Uterus (tissue), 3 donors: ENCODE measurements at regions not wholly inside any gene's neighbourhood (a gene's known extent, or its start where the extent isn't known, plus 50 kb on each side); places are given as distances from the start of the nearest gene placed in this dataset.
"Not testable (repeated sequence)": the region's sequence is repeated elsewhere in the genome, so short reads cannot be mapped to it uniquely, and the experiment has no call there.

ENCODE experiments used
- DNase-seq, 2 donors: peaks; one replicate each; pipeline ENCODE4 v3.0.0-alpha.2; 2019 to 2020
- H3K27ac ChIP-seq, 2 donors: fragments of 200-600 bp; sonication (generic); 1 replicate in 1 of 2; 2 replicates in 1 of 2; pipeline ENCODE4 v1.5.1; 2016 to 2018
- H3K27me3 ChIP-seq, 2 donors: fragments of 200-600 bp; sonication (generic); one replicate each; pipeline ENCODE4 v1.5.1; 2018 to 2019; ENCODE audit warnings: control low read depth in 1 of 2
- H3K36me3 ChIP-seq, 2 donors: fragments of 200-600 bp; sonication (generic); one replicate each; pipeline ENCODE4 v1.5.1; 2019; ENCODE audit warnings: control low read depth in 1 of 2
- H3K4me1 ChIP-seq, 2 donors: fragments of 200-600 bp; sonication (generic); one replicate each; pipeline ENCODE4 v1.5.1; 2018 to 2019; ENCODE audit warnings: control low read depth in 1 of 2
- H3K4me3 ChIP-seq, 2 donors: fragments of 200-600 bp; sonication (generic); 1 replicate in 1 of 2; 2 replicates in 1 of 2; pipeline ENCODE4 v1.5.1; 2018 to 2019; ENCODE audit warnings: mild to moderate bottlenecking in 1 of 2
- H3K9me3 ChIP-seq, 2 donors: fragments of 200-600 bp; sonication (generic); one replicate each; pipeline ENCODE4 v1.5.1; 2019; ENCODE audit warnings: control low read depth in 1 of 2
- POLR2A ChIP-seq, 2 donors: fragments of 450-650 bp; IDR thresholded peaks; one replicate each; pipeline ENCODE4 v1.6.1; 2016; ENCODE audit warnings: antibody characterized with exemption in 2 of 2, mild to moderate bottlenecking in 1 of 2, moderate library complexity in 1 of 2
- intact Hi-C: fragments of 100-400 bp; cut with DNase I; formaldehyde crosslinking; loops from one replicate; pipeline ENCODE4 v1.15.1; 2023; ENCODE audit warnings: low total_unique reads
- TF ChIP-seq, protein P1 (sequence below), 4 experiments: fragments of 200-600 bp in 2 of 4; fragments of 450-650 bp in 2 of 4; sonication (generic) in 2 of 4; IDR thresholded peaks; one replicate each; pipeline ENCODE4 v1.5.1; 2016 to 2019; ENCODE audit warnings: antibody characterized with exemption in 4 of 4, mild to moderate bottlenecking in 2 of 4, moderate library complexity in 1 of 4
- donor health status: DM: yes; HTN: yes; CAD: no.

DNA sequence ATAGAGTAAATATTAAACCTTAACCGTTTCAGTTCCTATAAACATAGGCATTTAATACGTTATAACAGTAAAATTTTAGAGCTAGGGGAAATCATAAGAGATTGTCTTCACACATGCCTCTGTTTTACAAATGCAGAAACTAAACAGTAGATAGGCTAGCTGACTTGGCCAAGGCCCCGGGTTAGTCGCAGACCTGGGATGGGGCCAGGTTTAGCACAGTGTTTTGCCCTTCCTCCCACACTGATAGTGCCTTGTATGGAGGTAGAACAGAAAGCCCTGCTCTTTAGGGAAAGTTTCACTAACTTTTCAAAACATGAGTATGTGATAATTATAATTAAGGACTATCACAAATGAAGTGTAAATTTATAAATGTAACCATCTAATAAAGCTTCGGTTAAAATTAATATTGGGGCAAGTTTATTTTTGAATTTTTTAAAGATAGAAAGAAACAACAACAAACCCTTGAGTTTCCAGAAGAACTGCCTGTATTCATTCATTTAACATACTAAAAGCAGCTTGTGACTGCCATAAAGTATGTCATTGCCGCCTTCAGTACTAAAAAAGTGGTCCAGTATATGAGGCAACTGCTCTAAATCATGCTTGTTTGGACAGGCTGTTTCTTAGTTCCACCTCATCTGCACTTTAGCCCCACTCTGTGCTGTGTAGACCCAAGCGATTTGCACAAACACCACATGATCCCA, 62.5 kb upstream of the LOC128125822 start:
- peak overlapping the region; percentile 72 to 83 for H3K27ac ChIP-seq
- H3K36me3 ChIP-seq, result no peaks in the 10 kb centered on the region
- no peaks in the 10 kb centered on the region for H3K9me3 ChIP-seq
- TF ChIP-seq, protein P1, sequence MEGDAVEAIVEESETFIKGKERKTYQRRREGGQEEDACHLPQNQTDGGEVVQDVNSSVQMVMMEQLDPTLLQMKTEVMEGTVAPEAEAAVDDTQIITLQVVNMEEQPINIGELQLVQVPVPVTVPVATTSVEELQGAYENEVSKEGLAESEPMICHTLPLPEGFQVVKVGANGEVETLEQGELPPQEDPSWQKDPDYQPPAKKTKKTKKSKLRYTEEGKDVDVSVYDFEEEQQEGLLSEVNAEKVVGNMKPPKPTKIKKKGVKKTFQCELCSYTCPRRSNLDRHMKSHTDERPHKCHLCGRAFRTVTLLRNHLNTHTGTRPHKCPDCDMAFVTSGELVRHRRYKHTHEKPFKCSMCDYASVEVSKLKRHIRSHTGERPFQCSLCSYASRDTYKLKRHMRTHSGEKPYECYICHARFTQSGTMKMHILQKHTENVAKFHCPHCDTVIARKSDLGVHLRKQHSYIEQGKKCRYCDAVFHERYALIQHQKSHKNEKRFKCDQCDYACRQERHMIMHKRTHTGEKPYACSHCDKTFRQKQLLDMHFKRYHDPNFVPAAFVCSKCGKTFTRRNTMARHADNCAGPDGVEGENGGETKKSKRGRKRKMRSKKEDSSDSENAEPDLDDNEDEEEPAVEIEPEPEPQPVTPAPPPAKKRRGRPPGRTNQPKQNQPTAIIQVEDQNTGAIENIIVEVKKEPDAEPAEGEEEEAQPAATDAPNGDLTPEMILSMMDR (IDR thresholded peaks at IDR 0.05), result no peak
- no peak for TF ChIP-seq POLR2A (IDR thresholded peaks at IDR 0.05)
- peak; percentile 77 to 87 for DNase-seq
- no peaks in the 10 kb centered on the region for H3K4me1 ChIP-seq
- intact Hi-C loops, result no loop called here
- H3K27me3 ChIP-seq, result no peaks in the 10 kb centered on the region
- peak overlapping the region in 1 of 2 donors; percentile 3 for H3K4me3 ChIP-seq

- intact Hi-C loops, result no loop called here
- H3K27ac ChIP-seq, result peak overlapping the region; percentile 72 to 83
- H3K4me3 ChIP-seq, result no peak overlapping the region
- H3K27me3 ChIP-seq, result no peaks in the 10 kb centered on the region
- no peak for DNase-seq
- H3K4me1 ChIP-seq, result no peaks in the 10 kb centered on the region
- no peaks in the 10 kb centered on the region for H3K36me3 ChIP-seq
- no peaks in the 10 kb centered on the region for H3K9me3 ChIP-seq
- TF ChIP-seq, protein P1 (IDR thresholded peaks at IDR 0.05), result no peak
- TF ChIP-seq POLR2A (IDR thresholded peaks at IDR 0.05), result no peak
Observed at GRCh38 chr6:63510353-63510686, 62.0 kb upstream of the LOC128125822 start.

DNA sequence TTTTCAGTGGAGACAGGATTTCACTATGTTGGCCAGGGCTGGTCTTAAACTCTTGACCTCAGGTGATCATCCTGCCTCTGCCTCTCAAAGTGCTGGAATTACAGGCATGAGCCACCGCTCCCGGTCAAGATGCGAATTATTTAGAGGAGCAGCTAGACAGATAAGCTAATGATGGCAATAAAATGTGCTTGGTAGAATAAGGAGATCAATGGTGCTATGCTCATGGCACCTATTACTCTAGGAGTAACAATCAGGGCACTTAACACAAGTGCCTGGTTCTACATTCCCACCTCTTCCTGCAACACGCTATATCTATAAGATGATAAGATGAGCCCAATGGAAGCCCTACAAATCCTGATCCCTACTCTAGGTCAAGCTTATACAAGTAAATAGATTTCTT, 61.4 kb upstream of the LOC128125822 start:
- no peak overlapping the region for H3K4me3 ChIP-seq
- no peaks in the 10 kb centered on the region for H3K27me3 ChIP-seq
- no peaks in the 10 kb centered on the region for H3K4me1 ChIP-seq
- intact Hi-C loops, result no loop called here
- peak overlapping the region; percentile 72 to 83 for H3K27ac ChIP-seq
- TF ChIP-seq, protein P1 (IDR thresholded peaks at IDR 0.05), result no peak
- no peaks in the 10 kb centered on the region for H3K9me3 ChIP-seq
- H3K36me3 ChIP-seq, result no peaks in the 10 kb centered on the region
- DNase-seq, result no peak

DNA sequence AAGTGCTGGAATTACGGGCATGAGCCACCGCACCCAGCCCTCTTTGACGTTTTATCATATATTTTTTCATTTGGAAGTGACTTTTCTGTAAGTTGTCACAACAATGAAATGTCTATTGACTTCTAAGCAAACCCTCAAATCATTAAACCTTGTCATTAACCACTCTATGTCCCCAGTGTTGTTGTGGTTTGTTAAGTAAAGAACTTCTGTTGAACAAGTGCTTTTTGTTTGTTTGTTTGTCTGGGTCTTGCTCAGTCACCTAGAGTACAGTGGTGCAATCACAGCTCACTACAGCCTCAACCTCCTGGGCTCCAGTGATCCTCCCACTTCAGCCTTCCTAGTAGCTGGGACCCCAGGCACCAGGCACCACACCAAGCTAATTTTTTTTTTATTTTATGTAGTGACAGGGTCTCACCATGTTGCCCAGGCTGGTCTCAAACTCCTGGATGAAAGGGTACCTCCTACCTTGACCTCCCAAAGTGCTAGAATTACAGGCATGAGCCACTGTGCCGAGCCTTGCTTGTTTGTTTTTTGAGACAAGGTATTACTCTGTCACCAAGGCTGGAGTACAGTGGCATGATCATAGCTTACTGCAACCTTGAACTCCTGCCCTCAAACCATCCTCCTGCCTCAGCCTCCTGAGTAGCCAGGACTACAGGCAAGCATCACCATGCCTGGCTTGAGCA, 57.6 kb upstream of the LOC128125822 start:
- no peaks in the 10 kb centered on the region for H3K36me3 ChIP-seq
- no peak overlapping the region for H3K4me3 ChIP-seq
- intact Hi-C loops, result no loop called here
- TF ChIP-seq POLR2A (IDR thresholded peaks at IDR 0.05), result no peak
- TF ChIP-seq, protein P1 (IDR thresholded peaks at IDR 0.05), result no peak
- no peak for DNase-seq
- no peaks in the 10 kb centered on the region for H3K9me3 ChIP-seq
- H3K27me3 ChIP-seq, result no peaks in the 10 kb centered on the region
- no peak overlapping the region for H3K27ac ChIP-seq
- H3K4me1 ChIP-seq, result no peaks in the 10 kb centered on the region

DNA sequence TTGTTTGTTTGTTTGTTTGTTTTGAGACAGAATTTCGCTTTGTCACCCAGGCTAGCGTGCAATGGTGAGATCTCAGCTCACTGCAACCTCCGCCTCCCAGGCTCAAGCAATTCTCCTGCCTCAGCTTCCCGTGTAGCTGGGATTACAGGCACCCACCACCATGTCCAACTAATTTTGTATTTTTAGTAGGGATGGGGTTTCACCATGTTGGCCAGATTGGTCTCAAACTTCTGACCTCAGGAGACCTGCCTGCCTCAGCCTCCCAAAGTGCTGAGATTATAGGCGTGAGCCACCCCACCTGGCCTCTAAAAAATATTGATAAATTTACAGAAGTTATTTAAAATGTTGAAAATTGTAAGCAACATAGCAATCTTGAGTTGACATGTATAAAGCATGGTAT, 57.1 kb upstream of the LOC128125822 start:
- H3K27me3 ChIP-seq, H3K36me3 ChIP-seq, H3K4me3 ChIP-seq, H3K4me1 ChIP-seq, H3K27ac ChIP-seq, intact Hi-C loops, DNase-seq, H3K9me3 ChIP-seq: not testable (repeated sequence)
